ENCODE measurements at regions not wholly inside any gene's neighbourhood (a gene's known extent, or its start where the extent isn't known, plus 50 kb on each side); places are given as distances from the start of the nearest gene placed in this dataset.

GRCh38 chr4:18242919-18243693 lies 221.6 kb upstream of the LCORL start:
- no peak overlapping the region for H3K27ac ChIP-seq (ENCODE audit: low read depth, low read length)
- ChIA-PET CTCF (no interaction called here), POLR2A (no interaction called here)
- no peak for DNase-seq (ENCODE audit: low read depth, low spot score)
- H3K27me3 ChIP-seq (ENCODE audit: control insufficient read depth, insufficient read depth, low read length): no peaks in the 10 kb centered on the region
- peaks cover 4% of the 10 kb centered on the region; the same call in 1 of the 2 replicates for H3K9me3 ChIP-seq (ENCODE audit: control insufficient read depth, insufficient read depth, low read length)
- no peak for TF ChIP-seq CTCF (IDR thresholded peaks at IDR 0.05; ENCODE audit: low read depth, low read length)
- no peak overlapping the region for H3K4me3 ChIP-seq (ENCODE audit: low read depth, low read length)

- no peak for DNase-seq (ENCODE audit: low read depth, low spot score)
- H3K9me3 ChIP-seq (ENCODE audit: control insufficient read depth, insufficient read depth, low read length): peaks cover 4% of the 10 kb centered on the region; the same call in 1 of the 2 replicates
- POLR2A ChIA-PET: no interaction called here
- no peaks in the 10 kb centered on the region for H3K27me3 ChIP-seq (ENCODE audit: control insufficient read depth, insufficient read depth, low read length)
- CTCF ChIA-PET: no interaction called here
- TF ChIP-seq CTCF (IDR thresholded peaks at IDR 0.05; ENCODE audit: low read depth, low read length): no peak
- H3K4me3 ChIP-seq (ENCODE audit: low read depth, low read length): no peak overlapping the region
- no peak overlapping the region for H3K27ac ChIP-seq (ENCODE audit: low read depth, low read length)
Observed at GRCh38 chr4:18241727-18242126, 220.2 kb upstream of the LCORL start.

GRCh38 chr4:18234108-18234507 lies 212.6 kb upstream of the LCORL start:
- DNase-seq (ENCODE audit: low read depth, low spot score): no peak
- ChIA-PET CTCF (no interaction called here), POLR2A (no interaction called here)
- no peak overlapping the region for H3K27ac ChIP-seq (ENCODE audit: low read depth, low read length)
- no peak for TF ChIP-seq CTCF (IDR thresholded peaks at IDR 0.05; ENCODE audit: low read depth, low read length)
- no peaks in the 10 kb centered on the region; the same call in 1 of the 2 replicates for H3K9me3 ChIP-seq (ENCODE audit: control insufficient read depth, insufficient read depth, low read length)
- no peak overlapping the region for H3K4me3 ChIP-seq (ENCODE audit: low read depth, low read length)
- H3K27me3 ChIP-seq (ENCODE audit: control insufficient read depth, insufficient read depth, low read length): no peaks in the 10 kb centered on the region

GRCh38 chr4:18231726-18232125 lies 210.2 kb upstream of the LCORL start:
- H3K4me3 ChIP-seq (ENCODE audit: low read depth, low read length): no peak overlapping the region
- no peaks in the 10 kb centered on the region for H3K27me3 ChIP-seq (ENCODE audit: control insufficient read depth, insufficient read depth, low read length)
- peaks cover 3% of the 10 kb centered on the region; the same call in 1 of the 2 replicates for H3K9me3 ChIP-seq (ENCODE audit: control insufficient read depth, insufficient read depth, low read length)
- POLR2A ChIA-PET: no interaction called here
- no peak overlapping the region for H3K27ac ChIP-seq (ENCODE audit: low read depth, low read length)
- no peak for DNase-seq (ENCODE audit: low read depth, low spot score)
- CTCF ChIA-PET: no interaction called here
- no peak for TF ChIP-seq CTCF (IDR thresholded peaks at IDR 0.05; ENCODE audit: low read depth, low read length)

GRCh38 chr4:18227880-18228279 lies 206.3 kb upstream of the LCORL start:
- Histone ChIP-seq H3K27me3 (ENCODE audit: control insufficient read depth, insufficient read depth, low read length) (no peaks in the 10 kb centered on the region), H3K9me3 (ENCODE audit: control insufficient read depth, insufficient read depth, low read length) (peaks cover 6% of the 10 kb centered on the region; the same call in 1 of the 2 replicates), H3K4me3 (ENCODE audit: low read depth, low read length) (no peak overlapping the region), H3K27ac (ENCODE audit: low read depth, low read length) (no peak overlapping the region)
- no peak for TF ChIP-seq CTCF (IDR thresholded peaks at IDR 0.05; ENCODE audit: low read depth, low read length)
- no peak for DNase-seq (ENCODE audit: low read depth, low spot score)
- ChIA-PET CTCF (no interaction called here), POLR2A (no interaction called here)
